Activated CD4-positive, CD25-positive, alpha-beta regulatory T cell treated with anti-CD3 and anti-CD28 coated beads, Interleukin-2, amount 50 U/mL, for 72 hours (primary cell): ENCODE measurements at regions not wholly inside any gene's neighbourhood (a gene's known extent, or its start where the extent isn't known, plus 50 kb on each side); places are given as distances from the start of the nearest gene placed in this dataset.

ENCODE experiments used
- DNase-seq: peaks from one replicate; pipeline ENCODE4 v3.0.0; 2021

GRCh38 chr4:136829280-136829679 is 703.0 kb downstream of the PCDH18 start:
- DNase-seq = no peak

GRCh38 chr4:136823020-136823419 is 709.3 kb downstream of the PCDH18 start:
- DNase-seq = no peak

- no peak for DNase-seq
Measured at GRCh38 chr4:136818811-136819330, 713.4 kb downstream of the PCDH18 start.

DNA sequence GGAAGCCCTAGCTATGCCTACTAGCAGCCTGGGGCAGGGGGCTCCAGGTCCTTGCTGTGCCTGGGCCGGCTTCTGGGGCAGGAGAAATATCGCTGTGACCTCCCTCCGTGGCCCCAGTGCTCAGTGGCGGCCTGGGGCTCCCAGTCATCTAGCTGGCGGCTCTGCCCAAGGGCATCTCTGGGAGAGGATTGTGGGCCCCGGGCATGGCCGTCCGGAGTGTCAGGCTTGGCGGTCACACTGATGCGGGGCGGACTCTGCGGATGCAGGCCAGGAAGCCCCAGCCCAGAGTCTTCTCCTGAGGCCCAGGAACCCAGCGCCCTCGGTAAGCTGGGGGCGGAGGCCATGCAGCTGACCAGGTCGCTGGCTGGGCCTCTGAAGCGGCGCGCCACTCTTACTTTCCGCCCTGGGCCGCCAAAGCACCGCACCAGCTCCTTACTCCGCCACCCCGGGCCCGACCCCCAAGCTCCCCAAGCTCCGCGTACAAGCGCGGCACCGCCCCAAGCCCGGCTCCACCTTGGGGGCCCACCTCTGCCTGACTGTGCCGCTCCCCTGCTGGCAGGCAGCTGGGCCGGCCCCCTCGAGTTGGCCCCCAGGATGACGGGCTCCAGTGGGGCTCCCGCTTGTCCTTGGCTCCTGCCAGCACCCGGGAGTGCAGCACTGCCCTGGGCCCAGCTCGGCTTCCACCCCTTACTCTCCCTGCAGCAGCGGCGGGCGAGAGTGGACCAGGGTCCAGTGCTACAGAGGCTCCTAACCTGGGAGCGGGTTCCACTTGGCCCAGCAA is 720.0 kb downstream of the PCDH18 start:
- DNase-seq = no peak

DNA sequence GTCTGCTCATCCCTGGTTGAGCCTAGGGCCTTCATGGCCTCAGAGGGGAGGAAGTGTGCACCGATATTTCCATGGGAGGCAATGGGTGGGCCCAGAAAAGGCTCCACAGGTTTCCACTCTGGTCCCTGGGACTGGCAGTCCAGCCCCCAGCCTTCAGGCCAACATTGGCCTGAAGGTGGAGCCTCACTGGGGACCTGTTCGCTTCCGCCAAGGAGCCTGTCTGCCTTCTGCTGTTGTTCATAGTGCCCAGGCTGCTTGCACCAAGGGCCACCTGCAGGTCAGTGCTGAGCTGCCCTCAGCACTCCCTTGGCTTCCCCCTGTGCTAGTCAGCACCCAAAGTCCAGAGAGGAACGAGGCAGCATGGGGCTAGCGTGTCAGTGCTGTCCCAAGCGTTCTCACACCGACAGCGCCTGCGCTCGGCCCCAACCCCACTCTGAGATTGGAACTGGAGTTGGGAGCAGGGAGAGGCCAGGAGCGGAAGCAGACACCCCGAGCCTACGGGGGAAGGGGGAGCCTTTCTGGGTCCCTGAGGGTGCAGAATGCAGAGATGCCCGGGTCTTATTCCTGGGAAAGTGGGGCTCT is 720.7 kb downstream of the PCDH18 start:
- DNase-seq = no peak

- no peak for DNase-seq
Measured at GRCh38 chr4:136810626-136811025, 721.7 kb downstream of the PCDH18 start.

DNA sequence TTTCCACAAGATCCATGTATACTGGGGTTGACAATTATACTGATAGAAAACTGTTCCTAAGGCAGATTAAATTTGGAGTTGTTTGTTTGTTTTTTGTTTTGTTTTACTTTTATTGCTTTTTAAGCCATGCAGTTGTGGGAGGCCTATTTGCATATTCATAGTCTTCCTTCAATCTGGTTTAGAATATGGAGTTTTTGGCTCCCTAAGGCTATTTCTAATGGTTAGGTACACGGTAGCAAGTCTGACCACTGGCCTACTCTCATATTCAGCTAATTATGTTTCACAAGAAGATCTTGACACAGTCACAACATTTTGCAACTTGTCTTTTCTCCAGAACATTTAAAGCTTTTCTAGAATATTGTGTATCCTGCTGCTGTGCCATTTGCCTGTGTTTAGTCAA is 725.5 kb downstream of the PCDH18 start:
- no peak for DNase-seq

GRCh38 chr4:136805617-136806016 is 726.7 kb downstream of the PCDH18 start:
- DNase-seq = no peak

GRCh38 chr4:136803433-136803832 is 728.9 kb downstream of the PCDH18 start:
- no peak for DNase-seq

GRCh38 chr4:136800248-136800647 is 732.0 kb downstream of the PCDH18 start:
- no peak for DNase-seq

- no peak for DNase-seq
Measured at GRCh38 chr4:136796953-136797352, 735.3 kb downstream of the PCDH18 start.

DNA sequence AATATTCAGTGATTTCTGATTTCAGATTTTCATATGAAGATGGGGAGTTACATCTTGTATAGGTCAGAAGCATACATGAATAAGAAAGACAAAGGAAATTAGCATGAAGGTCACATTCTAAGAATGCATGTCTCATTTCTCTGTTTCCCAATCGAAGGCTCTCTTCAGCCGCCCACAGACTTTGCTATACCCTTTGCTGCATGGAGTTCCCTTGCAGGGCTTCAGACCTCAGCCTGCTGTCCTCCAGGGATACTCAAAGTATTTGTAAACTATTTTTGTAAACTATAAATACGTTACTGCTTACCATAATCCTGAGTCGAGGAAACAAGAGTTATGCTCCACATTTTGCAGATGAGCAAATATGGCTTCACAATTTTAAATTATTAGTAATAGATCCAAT is 738.4 kb downstream of the PCDH18 start:
- DNase-seq = no peak

- no peak for DNase-seq
Measured at GRCh38 chr4:136784326-136784725, 748.0 kb downstream of the PCDH18 start.

DNA sequence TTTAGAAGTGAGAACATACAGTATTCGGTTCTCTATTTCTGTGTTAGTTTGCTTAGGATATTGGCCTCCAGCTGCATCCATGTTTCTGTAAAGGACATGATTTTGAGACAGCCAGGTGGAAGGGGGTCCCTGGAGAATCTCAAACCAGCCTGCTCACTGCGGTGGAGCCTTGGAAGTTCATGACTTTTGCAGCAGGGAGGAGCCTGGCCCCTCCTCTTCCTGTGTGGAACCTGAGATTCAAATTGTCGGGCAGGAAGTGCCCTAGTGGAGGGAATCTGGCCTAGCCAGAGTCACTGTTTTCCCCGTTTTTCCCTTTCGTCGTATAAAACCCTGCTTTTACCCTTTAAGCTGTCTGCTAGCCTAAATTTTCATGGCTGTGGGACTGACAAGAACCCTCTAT is 762.6 kb downstream of the PCDH18 start:
- DNase-seq = no peak

DNA sequence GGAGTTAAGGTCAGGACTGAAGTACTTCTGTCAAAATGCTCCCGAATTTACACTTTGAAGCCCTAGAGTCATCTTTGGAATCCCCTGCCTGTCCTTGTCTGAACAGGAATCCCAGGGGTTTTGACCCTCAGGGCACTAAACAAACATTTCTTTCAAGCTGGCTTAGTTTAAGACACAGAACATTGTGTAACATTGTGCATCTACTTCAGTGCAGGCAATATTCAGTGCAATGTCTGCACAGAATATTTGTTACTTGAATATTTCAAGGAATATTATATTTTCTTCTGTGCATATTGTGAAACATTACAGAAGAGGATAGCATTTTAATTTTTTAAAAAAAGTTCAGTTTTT is 763.4 kb downstream of the PCDH18 start:
- no peak for DNase-seq

- no peak for DNase-seq
Measured at GRCh38 chr4:136768213-136768924, 763.9 kb downstream of the PCDH18 start.

DNA sequence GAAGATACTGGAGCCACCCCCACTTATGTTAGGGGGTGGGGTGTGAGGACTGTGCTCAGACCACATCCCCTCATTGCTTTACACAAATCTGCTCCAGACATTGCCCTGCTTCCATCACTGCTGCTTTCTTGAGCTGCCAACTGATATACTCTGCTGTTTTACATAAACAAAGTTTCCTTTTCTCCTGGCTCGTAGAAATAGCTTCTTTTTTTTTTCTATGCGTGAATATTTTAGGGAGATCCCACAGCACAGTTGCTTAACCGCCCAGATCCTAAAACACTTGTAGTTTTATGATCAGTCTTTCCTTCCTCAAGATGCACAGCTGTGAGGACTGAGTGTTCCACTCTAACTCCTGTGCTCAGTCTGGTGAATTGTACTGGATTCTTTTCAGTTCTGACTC is 768.4 kb downstream of the PCDH18 start:
- DNase-seq = no peak

- DNase-seq = no peak
Measured at GRCh38 chr4:136755531-136755916, 776.8 kb downstream of the PCDH18 start.

- no peak for DNase-seq
Measured at GRCh38 chr4:136754810-136755530, 777.3 kb downstream of the PCDH18 start.

GRCh38 chr4:136751556-136751955 is 780.7 kb downstream of the PCDH18 start:
- no peak for DNase-seq

DNA sequence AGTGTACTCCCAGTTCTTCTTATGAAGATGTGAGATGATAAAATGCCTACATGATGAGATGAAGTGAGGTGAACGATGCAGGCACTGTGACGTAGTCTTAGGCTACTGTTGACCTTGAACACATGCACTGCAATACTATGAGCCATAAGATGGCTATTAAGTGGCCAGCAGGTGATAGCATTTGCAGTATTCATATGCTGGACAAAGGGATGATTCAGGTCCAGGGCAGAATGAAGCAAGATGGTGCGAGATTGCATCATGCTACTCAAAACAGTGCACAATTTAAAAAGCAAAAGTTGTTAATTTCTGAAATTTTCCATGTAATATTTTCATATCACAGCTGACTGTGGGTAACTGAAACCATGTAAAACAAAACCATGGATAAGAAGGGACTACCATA is 781.4 kb downstream of the PCDH18 start:
- DNase-seq = no peak

DNA sequence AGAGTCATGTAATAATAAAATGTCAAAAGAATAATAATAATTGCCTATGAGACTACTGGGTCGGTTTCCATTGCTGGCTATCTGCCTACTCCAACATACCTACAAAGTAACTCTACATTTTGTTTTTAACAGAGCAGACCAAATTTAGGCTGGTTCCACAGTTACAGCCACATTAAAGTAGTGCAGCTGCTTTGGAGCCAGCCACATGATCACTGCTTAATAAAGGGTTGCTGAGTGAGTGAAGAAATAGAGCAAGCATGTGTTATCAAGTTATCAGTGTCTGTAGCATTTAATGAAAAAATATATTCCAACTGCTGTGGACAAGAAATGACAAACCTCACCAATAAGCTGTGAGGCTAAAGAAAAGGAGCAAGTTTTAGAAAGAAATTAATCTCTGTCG is 782.3 kb downstream of the PCDH18 start:
- no peak for DNase-seq

- no peak for DNase-seq
Measured at GRCh38 chr4:136748773-136749172, 783.5 kb downstream of the PCDH18 start.
